Activated naive CD8-positive, alpha-beta T cell treated with anti-CD3 and anti-CD28 coated beads for 36 hours (primary cell): ENCODE measurements at regions not wholly inside any gene's neighbourhood (a gene's known extent, or its start where the extent isn't known, plus 50 kb on each side); places are given as distances from the start of the nearest gene placed in this dataset.

Source experiments
- DNase-seq: peaks from one replicate; pipeline ENCODE4 v3.0.0; 2021
- H3K27ac Mint-ChIP-seq: one replicate; pipeline ENCODE4 v1.8.0; 2022; ENCODE audit warnings: mild to moderate bottlenecking, moderate library complexity, mixed read lengths
- H3K27me3 Mint-ChIP-seq: one replicate; pipeline ENCODE4 v1.8.0; 2022; ENCODE audit warnings: mild to moderate bottlenecking, mixed read lengths
- H3K36me3 Mint-ChIP-seq: one replicate; pipeline ENCODE4 v1.8.0; 2021; ENCODE audit warnings: mild to moderate bottlenecking, mixed read lengths
- H3K4me1 Mint-ChIP-seq: one replicate; pipeline ENCODE4 v1.8.0; 2021; ENCODE audit warnings: mixed read lengths
- H3K4me3 Mint-ChIP-seq: one replicate; pipeline ENCODE4 v1.8.0; 2022; ENCODE audit warnings: mild to moderate bottlenecking, moderate library complexity, mixed read lengths
- H3K9me3 Mint-ChIP-seq: one replicate; pipeline ENCODE4 v1.8.0; 2022; ENCODE audit warnings: mixed read lengths

- H3K4me1 Mint-ChIP-seq = peaks cover 12% of the 10 kb centered on the region
- no peak overlapping the region for H3K4me3 Mint-ChIP-seq
- no peaks in the 10 kb centered on the region for H3K27me3 Mint-ChIP-seq
- H3K27ac Mint-ChIP-seq = no peak overlapping the region
- no peak for DNase-seq
- H3K36me3 Mint-ChIP-seq = no peaks in the 10 kb centered on the region
- H3K9me3 Mint-ChIP-seq = no peaks in the 10 kb centered on the region
Observed at GRCh38 chr1:239558991-239559390, 172.6 kb downstream of the CHRM3 start.

DNA sequence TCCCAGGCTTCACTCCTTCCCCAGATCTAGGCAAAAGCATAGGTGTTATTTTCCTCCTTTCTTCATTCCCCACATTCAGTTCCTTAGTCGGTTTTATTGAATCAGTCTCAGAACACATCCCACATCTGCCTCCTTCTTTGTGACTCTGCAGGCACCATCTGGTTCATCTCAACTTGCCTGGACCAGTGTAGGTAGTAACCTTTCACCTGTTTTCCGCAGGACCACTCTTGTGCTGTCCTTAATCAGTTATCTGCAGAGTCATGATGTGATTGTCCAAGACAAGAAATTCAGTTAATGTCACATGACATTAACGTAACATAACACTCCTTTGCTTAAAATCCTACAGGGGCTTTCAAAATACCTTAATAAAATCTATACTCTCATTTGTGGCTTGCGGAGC lies 174.6 kb downstream of the CHRM3 start:
- peaks cover 12% of the 10 kb centered on the region for H3K4me1 Mint-ChIP-seq
- H3K4me3 Mint-ChIP-seq = no peak overlapping the region
- H3K36me3 Mint-ChIP-seq = no peaks in the 10 kb centered on the region
- H3K9me3 Mint-ChIP-seq = no peaks in the 10 kb centered on the region
- H3K27ac Mint-ChIP-seq = no peak overlapping the region
- peaks cover 5% of the 10 kb centered on the region for H3K27me3 Mint-ChIP-seq
- no peak for DNase-seq

DNA sequence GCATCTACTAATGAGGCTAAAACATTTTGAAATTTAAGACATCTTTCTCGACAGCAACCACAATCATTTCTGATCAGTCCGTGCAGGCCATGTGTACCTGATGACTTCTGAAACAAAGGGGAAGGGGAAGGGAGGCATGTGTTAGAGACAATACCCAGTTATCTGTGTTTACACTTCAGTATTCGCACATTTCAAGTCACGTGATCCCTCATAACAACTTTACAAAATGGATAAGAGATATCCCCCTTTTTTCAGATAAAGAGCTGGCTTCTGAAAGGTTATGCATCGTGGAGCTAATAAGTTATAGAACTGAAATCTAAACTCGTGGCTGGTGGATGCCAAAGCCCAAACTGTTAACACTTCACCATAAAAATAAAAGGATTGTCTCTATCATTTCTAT lies 175.7 kb downstream of the CHRM3 start:
- Mint-ChIP-seq H3K27me3 (peaks cover 5% of the 10 kb centered on the region), H3K36me3 (no peaks in the 10 kb centered on the region), H3K4me1 (peaks cover 12% of the 10 kb centered on the region), H3K27ac (no peak overlapping the region), H3K9me3 (no peaks in the 10 kb centered on the region), H3K4me3 (no peak overlapping the region)
- no peak for DNase-seq

- H3K4me1 Mint-ChIP-seq = peaks cover 6% of the 10 kb centered on the region
- peaks cover 1% of the 10 kb centered on the region for H3K9me3 Mint-ChIP-seq
Observed at GRCh38 chr1:239563681-239564080, 177.3 kb downstream of the CHRM3 start.

GRCh38 chr1:239566074-239566473 lies 179.7 kb downstream of the CHRM3 start:
- Mint-ChIP-seq H3K27ac (no peak overlapping the region), H3K9me3 (peaks cover 1% of the 10 kb centered on the region), H3K36me3 (no peaks in the 10 kb centered on the region), H3K27me3 (peaks cover 5% of the 10 kb centered on the region), H3K4me1 (no peaks in the 10 kb centered on the region), H3K4me3 (no peak overlapping the region)
- DNase-seq = no peak

More at GRCh38 chr1:239563681-239564080, 177.3 kb downstream of the CHRM3 start:
- no peak for DNase-seq
- Mint-ChIP-seq H3K27ac (no peak overlapping the region), H3K27me3 (peaks cover 5% of the 10 kb centered on the region), H3K4me3 (no peak overlapping the region), H3K36me3 (no peaks in the 10 kb centered on the region)

DNA sequence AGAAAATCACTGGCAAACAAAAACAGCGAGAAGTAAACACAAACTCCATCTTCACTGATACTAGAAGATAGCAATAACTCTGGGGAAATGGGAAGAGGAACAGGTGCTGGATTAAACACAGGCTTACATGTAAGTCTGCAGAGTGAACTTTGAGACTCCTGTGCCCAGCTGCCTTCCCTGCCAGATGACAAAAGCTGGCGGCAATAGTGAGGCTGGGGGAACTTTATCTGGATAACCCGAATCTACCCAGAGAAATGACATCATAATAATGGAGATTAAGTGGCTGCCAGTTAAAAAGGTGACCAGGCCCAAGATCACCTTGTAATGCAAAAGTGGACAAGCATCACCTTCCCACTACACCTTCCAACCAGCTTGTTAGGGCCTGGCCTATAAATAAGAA lies 184.5 kb downstream of the CHRM3 start:
- no peaks in the 10 kb centered on the region for H3K36me3 Mint-ChIP-seq
- H3K27ac Mint-ChIP-seq = no peak overlapping the region
- no peak overlapping the region for H3K4me3 Mint-ChIP-seq
- H3K4me1 Mint-ChIP-seq = peaks cover 7% of the 10 kb centered on the region
- H3K9me3 Mint-ChIP-seq = peaks cover 1% of the 10 kb centered on the region
- no peak for DNase-seq
- H3K27me3 Mint-ChIP-seq = no peaks in the 10 kb centered on the region

- peaks cover 7% of the 10 kb centered on the region for H3K4me1 Mint-ChIP-seq
- H3K9me3 Mint-ChIP-seq = peaks cover 1% of the 10 kb centered on the region
- DNase-seq = no peak
- H3K4me3 Mint-ChIP-seq = no peak overlapping the region
- no peaks in the 10 kb centered on the region for H3K27me3 Mint-ChIP-seq
- no peaks in the 10 kb centered on the region for H3K36me3 Mint-ChIP-seq
- H3K27ac Mint-ChIP-seq = no peak overlapping the region
Observed at GRCh38 chr1:239572183-239572582, 185.8 kb downstream of the CHRM3 start.

GRCh38 chr1:239574112-239574511 lies 187.7 kb downstream of the CHRM3 start:
- Mint-ChIP-seq H3K27me3 (no peaks in the 10 kb centered on the region), H3K27ac (no peak overlapping the region), H3K36me3 (no peaks in the 10 kb centered on the region), H3K4me3 (no peak overlapping the region), H3K4me1 (peaks cover 7% of the 10 kb centered on the region), H3K9me3 (no peaks in the 10 kb centered on the region)
- no peak for DNase-seq

- no peak for DNase-seq
- Mint-ChIP-seq H3K27ac (no peak overlapping the region), H3K4me3 (no peak overlapping the region), H3K36me3 (no peaks in the 10 kb centered on the region), H3K27me3 (no peaks in the 10 kb centered on the region), H3K9me3 (no peaks in the 10 kb centered on the region), H3K4me1 (peaks cover 7% of the 10 kb centered on the region)
Observed at GRCh38 chr1:239575113-239575512, 188.7 kb downstream of the CHRM3 start.

- Mint-ChIP-seq H3K36me3 (no peaks in the 10 kb centered on the region), H3K27ac (no peak overlapping the region), H3K4me3 (no peak overlapping the region)
Observed at GRCh38 chr1:239583536-239583935, 197.2 kb downstream of the CHRM3 start.

GRCh38 chr1:239586128-239586527 lies 199.8 kb downstream of the CHRM3 start:
- H3K27me3 Mint-ChIP-seq = no peaks in the 10 kb centered on the region
- DNase-seq = no peak
- no peaks in the 10 kb centered on the region for H3K9me3 Mint-ChIP-seq
- no peaks in the 10 kb centered on the region for H3K36me3 Mint-ChIP-seq
- no peak overlapping the region for H3K4me3 Mint-ChIP-seq
- no peak overlapping the region for H3K27ac Mint-ChIP-seq
- H3K4me1 Mint-ChIP-seq = peaks cover 11% of the 10 kb centered on the region

More at GRCh38 chr1:239583536-239583935, 197.2 kb downstream of the CHRM3 start:
- H3K9me3 Mint-ChIP-seq = no peaks in the 10 kb centered on the region
- H3K27me3 Mint-ChIP-seq = no peaks in the 10 kb centered on the region
- H3K4me1 Mint-ChIP-seq = peaks cover 11% of the 10 kb centered on the region
- no peak for DNase-seq

DNA sequence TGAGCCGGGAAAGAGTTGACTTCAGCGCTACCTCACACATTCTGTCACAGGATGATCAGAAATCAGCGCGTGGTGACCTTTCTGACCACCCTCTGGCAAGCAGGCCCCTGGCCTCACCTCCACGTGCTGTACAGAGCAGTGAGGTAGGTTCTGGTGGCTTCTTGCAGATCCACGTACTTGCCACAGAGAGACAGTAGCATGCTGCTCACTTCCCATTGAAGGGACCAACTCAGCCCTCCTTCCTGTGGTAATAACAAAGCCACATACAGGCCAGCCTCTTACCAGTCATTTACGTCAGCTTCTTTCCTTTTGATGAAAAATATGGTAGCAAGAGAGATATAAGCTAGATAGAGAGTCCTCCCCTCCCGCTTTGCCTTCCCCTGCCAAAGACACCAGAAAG lies 200.7 kb downstream of the CHRM3 start:
- H3K27ac Mint-ChIP-seq = peak overlapping the region; percentile 4
- H3K4me1 Mint-ChIP-seq = peaks cover 11% of the 10 kb centered on the region
- no peaks in the 10 kb centered on the region for H3K9me3 Mint-ChIP-seq
- DNase-seq = peak; percentile 28
- H3K4me3 Mint-ChIP-seq = no peak overlapping the region
- H3K27me3 Mint-ChIP-seq = no peaks in the 10 kb centered on the region
- H3K36me3 Mint-ChIP-seq = no peaks in the 10 kb centered on the region

DNA sequence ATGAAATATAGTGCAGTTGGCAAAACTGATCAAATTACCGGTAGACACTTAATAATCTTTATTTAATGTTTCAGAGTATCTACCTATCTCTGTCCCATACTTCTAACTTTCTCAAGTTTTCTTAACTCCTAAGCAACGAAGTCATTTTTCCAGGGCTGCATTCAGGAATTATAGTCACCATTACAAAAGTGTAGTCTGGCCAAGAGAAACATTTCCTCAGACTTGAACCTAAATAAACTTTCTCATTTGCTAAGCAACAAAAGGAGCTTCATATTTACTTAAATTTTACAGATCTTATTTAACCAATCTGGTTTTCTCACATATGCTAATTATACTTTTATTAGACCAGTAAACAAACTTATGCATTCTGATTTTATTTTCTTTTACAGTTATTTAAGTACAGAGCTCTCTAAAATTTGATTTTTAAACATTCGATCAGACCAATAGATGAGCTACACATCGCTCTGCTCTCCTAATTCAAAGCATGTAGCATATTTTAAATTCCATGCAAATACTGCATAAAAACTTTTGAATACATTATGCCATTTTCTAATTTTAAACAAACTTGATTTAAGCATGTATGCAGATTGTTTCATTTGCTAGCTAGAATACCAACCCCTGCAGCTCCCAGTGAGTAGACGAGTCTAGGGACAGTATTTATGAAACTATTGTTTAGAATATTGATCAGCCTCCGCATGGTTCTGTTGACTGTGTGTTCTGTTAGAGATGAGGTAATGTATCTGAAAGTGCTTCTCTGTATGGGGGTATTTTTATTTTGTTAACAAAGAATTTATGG lies 201.4 kb downstream of the CHRM3 start:
- peaks cover 12% of the 10 kb centered on the region for H3K4me1 Mint-ChIP-seq
- peak overlapping the region; percentile 4 for H3K27ac Mint-ChIP-seq
- H3K36me3 Mint-ChIP-seq = no peaks in the 10 kb centered on the region

DNA sequence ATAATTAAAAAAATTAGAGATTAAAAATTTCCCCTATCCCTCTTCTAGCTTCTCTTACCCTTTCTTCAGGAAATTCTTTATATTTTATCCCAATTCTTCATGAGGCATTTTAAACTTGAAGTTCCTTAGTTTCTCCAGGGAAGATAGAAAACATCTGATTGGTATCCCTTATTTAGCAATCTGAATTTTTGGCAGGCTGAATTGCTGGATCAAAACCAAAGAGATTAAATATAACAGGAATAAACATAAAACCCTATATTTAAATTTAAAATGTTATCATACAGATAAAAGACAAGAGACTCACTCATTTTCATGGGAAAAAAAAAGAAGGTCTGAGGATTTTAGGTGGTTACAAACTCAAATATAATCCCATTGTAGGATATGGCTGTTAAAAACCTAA lies 204.2 kb downstream of the CHRM3 start:
- Mint-ChIP-seq H3K4me1 (peaks cover 10% of the 10 kb centered on the region), H3K4me3 (no peak overlapping the region), H3K27ac (no peak overlapping the region), H3K27me3 (no peaks in the 10 kb centered on the region), H3K9me3 (no peaks in the 10 kb centered on the region), H3K36me3 (no peaks in the 10 kb centered on the region)
- no peak for DNase-seq

More for the DNA sequence above, 201.4 kb downstream of the CHRM3 start:
- no peak overlapping the region for H3K4me3 Mint-ChIP-seq
- no peak for DNase-seq
- H3K27me3 Mint-ChIP-seq = no peaks in the 10 kb centered on the region
- no peaks in the 10 kb centered on the region for H3K9me3 Mint-ChIP-seq

GRCh38 chr1:239593527-239593926 lies 207.2 kb downstream of the CHRM3 start:
- no peak overlapping the region for H3K4me3 Mint-ChIP-seq
- no peak for DNase-seq
- H3K4me1 Mint-ChIP-seq = peaks cover 4% of the 10 kb centered on the region
- no peak overlapping the region for H3K27ac Mint-ChIP-seq
- H3K27me3 Mint-ChIP-seq = no peaks in the 10 kb centered on the region
- H3K36me3 Mint-ChIP-seq = no peaks in the 10 kb centered on the region
- H3K9me3 Mint-ChIP-seq = no peaks in the 10 kb centered on the region

- Mint-ChIP-seq H3K4me1 (peaks cover 2% of the 10 kb centered on the region), H3K4me3 (no peak overlapping the region), H3K9me3 (peaks cover 1% of the 10 kb centered on the region), H3K27ac (no peak overlapping the region), H3K27me3 (no peaks in the 10 kb centered on the region), H3K36me3 (no peaks in the 10 kb centered on the region)
- DNase-seq = no peak
Observed at GRCh38 chr1:239600588-239600987, 214.2 kb downstream of the CHRM3 start.
